ENCODE measurements at regions not wholly inside any gene's neighbourhood (a gene's known extent, or its start where the extent isn't known, plus 50 kb on each side); places are given as distances from the start of the nearest gene placed in this dataset.

GRCh38 chr13:22082437-22083100 lies 411.7 kb downstream of the FGF9 start:
- Mint-ChIP-seq H3K4me3 (no peak overlapping the region), H3K27ac (no peak overlapping the region), H3K9me3 (no peaks in the 10 kb centered on the region)

GRCh38 chr13:22085001-22085400 lies 414.1 kb downstream of the FGF9 start:
- no peak for TF ChIP-seq CTCF (IDR thresholded peaks at IDR 0.05)
- no peak overlapping the region for H3K4me3 Mint-ChIP-seq
- H3K27ac Mint-ChIP-seq: no peak overlapping the region
- H3K4me1 Mint-ChIP-seq: peaks cover 26% of the 10 kb centered on the region
- peaks cover 12% of the 10 kb centered on the region for H3K36me3 Mint-ChIP-seq (ENCODE audit: low read depth)
- H3K9me3 Mint-ChIP-seq: no peaks in the 10 kb centered on the region
- H3K27me3 Mint-ChIP-seq (ENCODE audit: low read depth, poor library complexity): no peaks in the 10 kb centered on the region
- no peak for DNase-seq

More at GRCh38 chr13:22082437-22083100, 411.7 kb downstream of the FGF9 start:
- DNase-seq: no peak
- H3K4me1 Mint-ChIP-seq: peaks cover 33% of the 10 kb centered on the region
- peaks cover 7% of the 10 kb centered on the region for H3K36me3 Mint-ChIP-seq (ENCODE audit: low read depth)
- H3K27me3 Mint-ChIP-seq (ENCODE audit: low read depth, poor library complexity): no peaks in the 10 kb centered on the region
- no peak for TF ChIP-seq CTCF (IDR thresholded peaks at IDR 0.05)

GRCh38 chr13:22086597-22087330 lies 415.9 kb downstream of the FGF9 start:
- Mint-ChIP-seq H3K9me3 (peaks cover 3% of the 10 kb centered on the region), H3K4me3 (no peak overlapping the region), H3K4me1 (peaks cover 22% of the 10 kb centered on the region), H3K36me3 (ENCODE audit: low read depth) (peaks cover 29% of the 10 kb centered on the region), H3K27me3 (ENCODE audit: low read depth, poor library complexity) (peaks cover under 1% of the 10 kb centered on the region), H3K27ac (no peak overlapping the region)
- no peak for TF ChIP-seq CTCF (IDR thresholded peaks at IDR 0.05)
- DNase-seq: no peak

- TF ChIP-seq CTCF (IDR thresholded peaks at IDR 0.05): no peak
- H3K4me1 Mint-ChIP-seq: peaks cover 9% of the 10 kb centered on the region
Observed at GRCh38 chr13:22090106-22090505, 419.2 kb downstream of the FGF9 start.

GRCh38 chr13:22091222-22091970 lies 420.5 kb downstream of the FGF9 start:
- no peak overlapping the region for H3K27ac Mint-ChIP-seq
- H3K27me3 Mint-ChIP-seq (ENCODE audit: low read depth, poor library complexity): peaks cover 8% of the 10 kb centered on the region
- peaks cover 20% of the 10 kb centered on the region for H3K9me3 Mint-ChIP-seq
- DNase-seq: no peak
- no peak for TF ChIP-seq CTCF (IDR thresholded peaks at IDR 0.05)
- H3K36me3 Mint-ChIP-seq (ENCODE audit: low read depth): peaks cover 60% of the 10 kb centered on the region
- H3K4me1 Mint-ChIP-seq: peaks cover 4% of the 10 kb centered on the region
- no peak overlapping the region for H3K4me3 Mint-ChIP-seq

More at GRCh38 chr13:22090106-22090505, 419.2 kb downstream of the FGF9 start:
- peaks cover 3% of the 10 kb centered on the region for H3K27me3 Mint-ChIP-seq (ENCODE audit: low read depth, poor library complexity)
- no peak for DNase-seq
- no peak overlapping the region for H3K4me3 Mint-ChIP-seq
- peaks cover 17% of the 10 kb centered on the region for H3K9me3 Mint-ChIP-seq
- H3K27ac Mint-ChIP-seq: no peak overlapping the region
- peaks cover 47% of the 10 kb centered on the region for H3K36me3 Mint-ChIP-seq (ENCODE audit: low read depth)
